ENCODE measurements at regions not wholly inside any gene's neighbourhood (a gene's known extent, or its start where the extent isn't known, plus 50 kb on each side); places are given as distances from the start of the nearest gene placed in this dataset.
"Not testable (repeated sequence)": the region's sequence is repeated elsewhere in the genome, so short reads cannot be mapped to it uniquely, and the experiment has no call there.

DNA sequence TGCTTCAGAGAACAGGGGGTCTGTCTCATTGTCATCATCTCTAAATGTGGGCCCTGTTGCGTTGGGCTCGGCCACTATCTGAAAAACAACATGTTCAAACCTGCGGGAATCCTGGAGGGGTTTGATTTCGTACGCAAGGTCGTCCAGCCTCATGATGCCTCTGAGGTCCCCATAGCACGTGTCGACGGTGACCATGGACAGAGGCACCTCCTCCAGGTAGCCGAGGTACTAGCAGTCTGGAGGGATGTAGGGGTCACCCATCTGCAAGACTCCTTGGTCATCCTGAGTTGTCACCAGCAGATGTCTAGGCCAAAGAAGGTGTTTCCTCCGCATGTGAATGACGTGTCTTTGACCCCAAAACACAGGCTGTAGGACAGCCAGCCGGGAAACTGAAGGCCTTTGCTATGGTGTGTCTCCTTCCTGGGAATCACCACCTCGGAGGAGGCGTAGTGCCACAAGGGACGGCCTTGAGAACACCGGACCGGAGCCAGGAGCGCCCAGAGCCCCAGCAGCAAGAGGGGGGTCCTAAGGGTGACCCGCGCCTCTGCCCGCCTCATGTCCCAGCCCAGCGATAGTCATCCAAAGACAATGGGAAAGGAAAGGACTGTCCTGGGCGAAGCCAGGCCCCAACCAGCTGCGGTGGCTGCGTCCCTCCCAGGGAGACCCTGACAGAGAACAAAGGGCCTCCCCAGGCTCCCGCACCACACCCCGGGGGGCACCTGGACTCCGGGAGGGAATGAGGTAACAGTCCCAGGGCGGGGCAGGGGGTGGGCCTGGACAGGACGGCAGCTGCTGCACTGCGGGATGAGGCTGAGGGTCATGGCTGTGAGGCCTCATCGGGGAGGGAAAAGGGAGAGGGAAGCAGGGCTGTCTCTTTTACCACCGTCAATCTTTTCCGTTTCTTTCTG, 445.5 kb downstream of the TMEM121 start:
- no peaks in the 10 kb centered on the region for H3K36me3 ChIP-seq
- no peak for DNase-seq
- TF ChIP-seq, protein P1, sequence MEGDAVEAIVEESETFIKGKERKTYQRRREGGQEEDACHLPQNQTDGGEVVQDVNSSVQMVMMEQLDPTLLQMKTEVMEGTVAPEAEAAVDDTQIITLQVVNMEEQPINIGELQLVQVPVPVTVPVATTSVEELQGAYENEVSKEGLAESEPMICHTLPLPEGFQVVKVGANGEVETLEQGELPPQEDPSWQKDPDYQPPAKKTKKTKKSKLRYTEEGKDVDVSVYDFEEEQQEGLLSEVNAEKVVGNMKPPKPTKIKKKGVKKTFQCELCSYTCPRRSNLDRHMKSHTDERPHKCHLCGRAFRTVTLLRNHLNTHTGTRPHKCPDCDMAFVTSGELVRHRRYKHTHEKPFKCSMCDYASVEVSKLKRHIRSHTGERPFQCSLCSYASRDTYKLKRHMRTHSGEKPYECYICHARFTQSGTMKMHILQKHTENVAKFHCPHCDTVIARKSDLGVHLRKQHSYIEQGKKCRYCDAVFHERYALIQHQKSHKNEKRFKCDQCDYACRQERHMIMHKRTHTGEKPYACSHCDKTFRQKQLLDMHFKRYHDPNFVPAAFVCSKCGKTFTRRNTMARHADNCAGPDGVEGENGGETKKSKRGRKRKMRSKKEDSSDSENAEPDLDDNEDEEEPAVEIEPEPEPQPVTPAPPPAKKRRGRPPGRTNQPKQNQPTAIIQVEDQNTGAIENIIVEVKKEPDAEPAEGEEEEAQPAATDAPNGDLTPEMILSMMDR (IDR thresholded peaks at IDR 0.05), result no peak
- no peak overlapping the region for H3K4me3 ChIP-seq
- H3K9me3 ChIP-seq, result no peaks in the 10 kb centered on the region
- no peaks in the 10 kb centered on the region for H3K4me1 ChIP-seq
- peaks cover 0 to 7% of the 10 kb centered on the region in 2 donors for H3K27me3 ChIP-seq
- H3K27ac ChIP-seq, result no peak overlapping the region
- intact Hi-C loops (cut with DNase I; ENCODE audit: low total_unique reads), result no loop called here

DNA sequence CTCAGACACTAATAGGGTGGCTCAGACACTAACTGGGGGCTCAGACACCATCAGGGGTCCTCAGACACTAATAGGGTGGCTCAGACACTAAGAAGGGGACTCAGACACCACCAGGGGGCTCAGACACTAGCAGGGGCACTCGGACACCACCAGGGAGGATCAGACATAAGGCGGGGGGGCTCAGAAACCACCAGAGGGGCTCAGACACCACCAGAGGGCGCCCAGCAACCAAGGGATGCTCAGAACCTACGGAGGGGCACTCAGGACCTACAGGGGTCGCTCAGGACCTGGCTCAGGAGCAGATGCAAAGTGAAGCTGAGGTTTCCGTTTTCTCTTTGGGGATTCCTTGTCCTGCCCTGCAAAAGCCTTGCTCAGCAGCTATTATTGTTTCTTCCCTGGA, 448.5 kb downstream of the TMEM121 start:
- no peaks in the 10 kb centered on the region for H3K4me1 ChIP-seq
- no peaks in the 10 kb centered on the region for H3K36me3 ChIP-seq
- H3K4me3 ChIP-seq, result no peak overlapping the region
- TF ChIP-seq, protein P1 (IDR thresholded peaks at IDR 0.05), result no peak
- DNase-seq, result no peak
- H3K27me3 ChIP-seq, result peaks cover 0 to 7% of the 10 kb centered on the region in 2 donors
- intact Hi-C loops (cut with DNase I; ENCODE audit: low total_unique reads), result no loop called here
- H3K9me3 ChIP-seq, result no peaks in the 10 kb centered on the region
- H3K27ac ChIP-seq, result no peak overlapping the region

DNA sequence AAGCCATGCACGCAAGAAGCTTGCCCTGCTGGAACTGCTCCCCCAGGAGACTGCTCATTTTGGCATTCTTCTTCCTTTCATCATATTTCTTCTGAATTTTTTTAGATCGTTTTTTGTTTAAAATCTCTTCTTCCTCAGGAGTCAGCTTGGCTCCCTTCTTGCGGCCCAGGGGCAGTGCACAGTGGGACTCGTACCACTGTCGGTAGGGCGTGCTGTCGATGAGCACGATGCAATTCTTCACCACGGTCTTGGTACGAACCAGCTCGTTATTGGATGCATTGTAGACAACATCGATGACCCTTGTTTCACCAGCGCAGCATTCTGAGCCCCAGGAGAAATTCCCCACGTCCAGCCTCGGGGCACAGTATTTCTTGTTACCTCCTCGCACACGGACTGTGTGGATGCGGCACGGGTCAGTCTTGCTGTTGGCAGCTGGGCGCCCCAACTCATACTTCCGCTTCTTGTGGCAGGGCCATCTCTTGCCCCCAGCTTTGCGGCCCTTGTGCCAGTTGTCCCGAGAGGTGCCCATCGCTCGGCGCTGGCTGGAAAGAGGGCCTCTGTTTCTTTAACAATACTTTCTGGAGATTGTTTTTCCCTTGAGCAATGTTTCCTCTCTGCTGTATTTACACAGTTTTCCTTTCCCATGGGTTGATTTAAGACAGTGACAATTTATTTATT, 452.4 kb downstream of the TMEM121 start:
- no peak overlapping the region for H3K4me3 ChIP-seq
- TF ChIP-seq, protein P1 (IDR thresholded peaks at IDR 0.05), result no peak
- no peak overlapping the region for H3K27ac ChIP-seq
- peaks cover 0 to 7% of the 10 kb centered on the region in 2 donors for H3K27me3 ChIP-seq
- DNase-seq, result no peak
- H3K4me1 ChIP-seq, result no peaks in the 10 kb centered on the region
- intact Hi-C loops (cut with DNase I; ENCODE audit: low total_unique reads), result no loop called here
- no peaks in the 10 kb centered on the region for H3K9me3 ChIP-seq
- no peaks in the 10 kb centered on the region for H3K36me3 ChIP-seq

DNA sequence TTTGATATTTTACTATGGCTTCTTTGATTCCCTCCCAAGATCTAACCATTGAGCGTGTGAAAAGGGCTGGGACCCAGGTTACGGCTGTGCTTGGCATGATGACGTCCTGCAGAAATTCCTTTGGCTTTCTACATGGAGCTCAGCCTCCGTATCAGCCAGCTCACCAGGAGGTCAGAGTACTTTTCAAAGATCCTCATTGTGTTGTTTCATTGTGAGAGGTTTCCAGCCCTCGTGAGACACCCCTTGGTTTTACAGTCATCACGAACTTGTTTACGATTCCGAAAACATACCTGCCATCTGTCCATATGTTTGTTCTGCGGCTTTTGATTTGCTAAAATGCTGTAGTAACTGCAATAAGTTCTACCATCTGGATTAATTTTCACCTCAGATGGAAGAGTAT, 453.1 kb downstream of the TMEM121 start:
- Histone ChIP-seq H3K36me3 (no peaks in the 10 kb centered on the region), H3K27ac (no peak overlapping the region), H3K9me3 (no peaks in the 10 kb centered on the region), H3K4me1 (no peaks in the 10 kb centered on the region), H3K4me3 (no peak overlapping the region), H3K27me3 (peaks cover 0 to under 1% of the 10 kb centered on the region in 2 donors)
- no peak for DNase-seq
- intact Hi-C loops (cut with DNase I; ENCODE audit: low total_unique reads), result no loop called here
- TF ChIP-seq, protein P1 (IDR thresholded peaks at IDR 0.05), result no peak

DNA sequence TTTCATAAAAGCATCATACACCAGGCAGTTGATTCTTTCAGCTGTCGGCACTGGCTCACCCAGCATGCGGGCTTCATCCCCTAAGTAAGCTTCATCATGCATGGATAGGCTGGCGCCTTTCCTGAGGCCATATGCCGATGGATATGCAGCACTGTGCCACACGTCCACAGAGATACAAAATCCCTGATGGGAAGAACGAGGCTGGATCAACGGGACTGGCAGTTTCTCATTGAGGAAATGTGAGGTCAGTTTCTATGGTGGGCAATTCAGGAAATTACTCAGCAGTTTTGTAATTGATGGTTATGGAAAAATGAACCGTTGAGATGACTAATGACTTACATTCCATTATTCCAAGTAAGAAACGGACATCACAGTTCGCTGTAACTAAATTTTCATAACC, 453.8 kb downstream of the TMEM121 start:
- H3K4me1 ChIP-seq, result no peaks in the 10 kb centered on the region
- H3K27me3 ChIP-seq, result no peaks in the 10 kb centered on the region
- no peak overlapping the region for H3K27ac ChIP-seq
- H3K9me3 ChIP-seq, result no peaks in the 10 kb centered on the region
- TF ChIP-seq, protein P1 (IDR thresholded peaks at IDR 0.05), result no peak
- no peaks in the 10 kb centered on the region for H3K36me3 ChIP-seq
- no peak for DNase-seq
- intact Hi-C loops (cut with DNase I; ENCODE audit: low total_unique reads), result no loop called here
- no peak overlapping the region for H3K4me3 ChIP-seq

DNA sequence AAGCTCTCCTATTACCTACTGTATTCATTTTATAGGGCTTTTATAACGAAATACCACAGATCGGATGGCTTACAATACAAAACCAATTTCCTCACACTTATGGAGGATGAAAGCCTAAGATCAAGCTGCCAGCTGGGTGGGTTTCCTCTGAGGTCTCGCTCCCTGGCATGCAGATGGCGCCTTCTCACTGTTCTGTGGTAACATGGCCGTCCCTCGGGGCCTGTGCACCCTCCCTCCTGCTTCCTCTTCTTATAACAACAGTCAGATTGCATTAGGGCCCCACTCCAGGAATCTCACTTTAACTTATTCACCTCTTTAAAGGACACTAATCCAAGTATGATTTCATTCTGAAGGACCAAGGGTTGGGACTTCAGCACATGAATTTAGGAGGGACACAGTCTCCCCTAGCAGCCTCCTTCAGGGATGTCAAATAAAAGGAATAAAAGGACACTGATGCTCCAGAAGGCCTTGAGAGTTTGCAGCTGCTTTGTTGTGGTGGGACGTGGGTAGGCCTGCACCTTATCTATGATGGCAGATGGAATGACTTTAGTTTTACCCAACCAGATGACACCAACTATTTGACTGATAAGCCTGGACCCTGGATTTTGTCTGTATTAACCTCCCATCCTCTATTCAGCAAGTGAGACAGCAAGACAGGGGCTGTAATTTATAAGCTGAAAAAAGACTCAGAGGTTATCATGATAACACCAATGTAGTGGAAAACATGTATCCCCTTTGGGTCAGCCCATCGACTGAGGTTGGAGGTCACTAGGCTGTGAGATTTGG, 455.3 kb downstream of the TMEM121 start:
- DNase-seq; H3K4me3 ChIP-seq; H3K36me3 ChIP-seq; H3K4me1 ChIP-seq; H3K27ac ChIP-seq; H3K9me3 ChIP-seq; intact Hi-C loops (cut with DNase I; ENCODE audit: low total_unique reads); H3K27me3 ChIP-seq: not testable (repeated sequence)

All from tibial artery (tissue), 4 donors.